NCI-H1092 (cell line): ENCODE measurements at regions not wholly inside any gene's neighbourhood (a gene's known extent, or its start where the extent isn't known, plus 50 kb on each side); places are given as distances from the start of the nearest gene placed in this dataset.
"Not testable (repeated sequence)": the region's sequence is repeated elsewhere in the genome, so short reads cannot be mapped to it uniquely, and the experiment has no call there.

ENCODE experiments used
- DNase-seq: peaks from one replicate; lab custom pipeline; 2025; lab: John Stamatoyannopoulos, UW

DNA sequence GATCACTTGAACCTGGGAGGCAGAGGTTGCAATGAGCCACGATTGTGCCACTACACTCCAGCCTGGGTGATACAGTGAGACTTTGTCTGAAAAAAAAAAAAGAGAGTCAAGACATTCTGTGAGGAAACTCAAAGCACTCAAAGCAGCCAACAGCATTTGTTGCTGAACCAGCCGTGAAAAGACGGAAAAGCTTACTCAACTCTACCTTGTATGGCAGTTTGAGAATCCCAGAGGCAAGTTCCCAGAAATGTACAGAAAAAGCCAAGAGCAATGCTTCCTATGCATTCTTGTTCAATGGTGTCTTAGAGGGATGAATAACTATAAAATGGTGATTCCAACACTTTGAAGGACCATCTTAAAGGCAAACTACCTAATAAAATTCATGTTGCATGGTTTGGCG is 170.2 kb downstream of the HSD17B3 start:
- DNase-seq, result no peak

DNA sequence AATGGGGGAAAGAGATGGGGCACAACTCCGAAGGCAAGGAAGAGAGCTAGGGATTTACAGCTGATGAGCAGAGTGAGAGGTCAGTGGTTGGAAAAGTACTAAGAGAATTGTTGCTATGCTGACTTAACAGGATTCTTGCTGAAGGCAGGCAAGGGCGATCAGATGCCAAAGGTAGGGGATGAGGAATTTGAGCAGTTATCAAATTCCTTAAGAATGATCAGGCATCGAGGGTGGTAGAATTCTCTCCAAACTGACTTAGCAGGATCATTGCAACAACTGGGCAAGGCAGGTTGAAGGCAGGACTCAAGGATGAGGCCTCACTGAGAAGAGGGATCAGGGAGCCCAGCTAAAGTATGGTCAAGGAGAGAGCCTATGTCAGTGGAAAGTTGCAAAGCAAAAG is 171.0 kb downstream of the HSD17B3 start:
- no peak for DNase-seq

DNA sequence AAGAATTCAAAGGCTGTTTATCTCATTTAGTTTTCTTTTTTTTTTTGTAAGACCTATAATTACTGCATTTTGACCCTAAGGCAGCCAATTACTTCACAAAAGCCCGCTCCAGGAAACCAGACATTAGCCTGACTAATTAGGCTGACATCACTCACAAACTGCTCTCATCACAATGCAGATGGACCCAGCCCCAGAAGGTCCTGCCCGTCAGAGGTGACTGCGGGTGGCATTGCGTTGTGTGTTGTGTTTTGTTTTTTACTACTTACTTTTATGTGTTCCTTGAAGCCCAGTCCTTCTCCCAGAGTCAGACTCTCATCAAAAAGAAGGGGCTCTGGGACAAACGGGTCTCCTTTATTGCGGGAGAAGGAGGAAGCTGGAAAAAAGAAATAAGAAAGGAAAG is 172.2 kb downstream of the HSD17B3 start:
- DNase-seq, result no peak

DNA sequence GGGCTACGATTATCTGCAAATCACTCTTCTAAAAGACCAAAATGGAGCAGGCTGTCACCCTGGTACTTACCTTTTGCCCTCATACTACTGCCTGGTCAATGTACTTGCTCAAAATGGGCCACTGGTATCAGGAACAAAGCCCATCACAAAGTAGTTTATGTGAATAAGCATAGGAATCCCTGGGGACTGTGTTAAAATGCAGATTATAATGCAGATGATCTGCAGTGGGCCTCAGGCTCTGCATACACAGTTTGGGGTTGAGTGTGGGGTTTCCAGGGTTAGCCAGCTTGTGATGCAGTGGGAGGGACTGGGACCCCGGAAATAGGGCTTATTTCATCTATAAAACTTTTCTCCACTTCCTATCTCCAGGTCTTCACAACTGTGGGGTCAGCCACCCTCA is 173.1 kb downstream of the HSD17B3 start:
- DNase-seq, result no peak

DNA sequence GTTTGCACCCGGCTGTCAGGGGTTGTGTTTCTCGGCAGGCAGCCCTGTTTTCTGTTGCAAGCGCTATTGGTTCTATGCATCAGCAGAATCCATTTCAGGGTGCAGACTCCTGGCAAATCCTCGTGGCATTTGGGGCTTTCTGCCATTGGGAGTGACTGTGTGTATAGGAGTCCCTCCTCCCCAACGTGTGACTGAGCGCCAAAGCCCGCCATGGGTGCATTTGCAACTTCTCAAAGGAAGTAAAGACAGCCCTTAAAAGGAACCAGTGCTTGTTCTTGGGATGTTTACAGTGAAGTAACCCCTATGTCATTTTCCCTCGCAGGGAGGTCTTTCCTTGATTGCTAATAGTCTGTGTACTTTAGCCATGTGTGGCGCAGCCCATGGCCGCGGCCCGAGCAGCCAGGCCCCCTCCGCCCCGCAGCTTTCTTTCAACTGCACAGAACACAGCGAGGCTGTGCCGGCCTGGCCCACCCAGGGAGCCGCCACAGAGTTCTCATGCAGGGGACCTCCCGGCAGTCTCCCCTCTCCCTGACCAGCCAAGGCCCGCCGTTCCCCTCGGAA is 175.6 kb downstream of the HSD17B3 start:
- no peak for DNase-seq

DNA sequence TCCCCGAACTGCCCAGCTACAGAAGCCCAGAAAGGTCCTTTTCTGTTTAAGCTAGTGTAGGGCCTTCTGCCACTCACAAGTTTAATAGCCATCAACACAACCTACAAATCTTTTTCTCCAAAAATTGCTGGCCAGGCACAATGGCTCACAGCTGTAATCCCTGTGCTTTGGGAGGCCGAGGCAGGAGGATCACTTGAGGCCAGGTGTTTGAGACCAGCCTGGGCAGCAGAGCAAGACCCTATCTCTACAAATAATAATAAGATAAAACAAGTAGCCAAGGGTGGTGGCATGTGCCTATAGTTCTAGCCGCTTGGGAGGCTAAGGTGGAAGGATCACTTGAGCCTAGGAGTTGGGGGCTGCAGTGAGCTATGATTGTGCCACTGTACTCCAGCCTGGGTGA is 176.4 kb downstream of the HSD17B3 start:
- DNase-seq, result no peak

DNA sequence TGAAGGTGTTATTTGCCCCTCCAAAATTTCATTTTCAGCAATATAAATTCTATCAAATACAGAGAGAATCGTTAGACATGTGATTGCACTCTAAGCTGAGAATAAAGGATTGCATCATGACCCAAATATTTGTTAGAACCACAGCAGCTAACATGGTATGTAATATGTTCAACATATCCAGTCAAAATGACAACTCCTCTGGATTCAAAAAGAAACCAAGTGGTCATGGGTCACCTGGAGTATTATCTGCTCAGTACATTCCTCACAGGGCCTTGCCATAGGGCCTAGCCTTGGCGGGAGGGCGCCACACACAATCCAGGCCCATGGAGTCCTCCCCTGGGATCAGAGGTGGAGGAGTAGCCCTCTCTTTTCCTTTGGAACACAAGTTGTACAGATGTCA is 179.2 kb downstream of the HSD17B3 start:
- DNase-seq, result no peak

DNA sequence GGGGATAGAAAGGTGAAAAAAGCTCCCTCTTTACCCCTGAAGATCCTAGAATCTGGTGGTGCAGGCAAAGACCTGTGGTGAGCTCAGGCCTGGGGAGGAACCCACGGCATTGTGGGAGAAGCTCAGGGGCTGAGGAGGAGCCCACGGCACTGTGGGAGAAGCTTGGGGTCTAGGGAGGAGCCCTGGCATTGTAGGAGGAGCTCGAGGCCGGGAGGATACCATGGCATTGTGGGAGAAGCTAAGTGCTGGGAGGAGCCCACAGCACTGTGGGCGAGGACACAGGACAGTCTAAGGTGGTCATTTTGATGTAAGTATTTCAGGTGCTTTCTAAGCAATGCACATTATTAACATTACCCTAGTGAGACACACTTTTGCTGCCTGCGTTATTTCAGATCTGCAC is 179.7 kb downstream of the HSD17B3 start:
- no peak for DNase-seq

DNA sequence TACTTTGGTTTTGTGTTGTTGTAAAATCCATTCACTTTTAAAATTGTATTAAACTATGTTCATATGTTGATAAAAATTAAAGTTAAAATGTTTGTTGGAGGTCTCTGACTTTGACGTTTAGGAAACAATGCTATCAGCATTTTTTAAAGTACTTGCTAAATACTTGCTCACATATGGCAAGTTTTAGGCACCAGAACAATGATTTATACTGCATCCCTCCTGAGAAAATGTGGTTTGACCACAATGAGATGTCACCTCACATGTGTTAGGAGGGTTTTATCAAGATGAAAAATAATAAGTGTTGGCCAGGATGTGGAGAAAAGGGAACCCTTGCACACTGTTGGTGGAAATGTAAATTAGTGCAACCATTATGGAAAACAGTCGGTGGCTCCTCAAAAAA is 180.8 kb downstream of the HSD17B3 start:
- DNase-seq, result no peak

DNA sequence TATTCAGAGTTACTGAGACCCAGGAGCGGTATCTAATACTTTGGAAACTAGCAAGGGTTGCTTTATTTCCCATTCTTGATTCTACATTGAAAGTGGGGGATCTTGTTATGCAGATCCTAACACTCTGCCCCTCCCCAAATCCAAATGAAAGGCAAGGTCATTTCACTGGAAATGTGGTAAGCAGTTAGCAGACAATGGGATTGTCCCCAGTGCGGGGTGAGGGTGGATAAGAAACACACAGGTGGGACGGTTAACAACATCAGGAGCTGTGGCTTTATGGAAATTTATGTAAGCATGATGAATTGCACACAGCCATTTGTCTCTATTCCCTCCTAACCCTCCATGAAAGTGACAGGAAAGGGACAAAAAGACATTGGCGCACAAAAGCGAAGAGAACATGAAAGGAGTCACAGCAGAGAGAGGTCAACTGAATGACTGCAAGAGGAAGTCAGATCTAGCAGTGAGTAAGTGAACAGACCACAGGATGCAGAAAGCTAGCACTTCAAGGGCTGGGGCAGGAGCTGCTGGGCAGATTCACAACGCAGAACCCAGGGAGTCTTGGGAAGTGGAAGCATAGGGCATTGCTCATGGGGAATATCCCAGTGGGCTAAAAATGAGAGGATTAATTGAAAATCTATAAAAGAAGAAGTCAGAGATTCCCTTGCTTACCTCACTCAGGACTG is 184.4 kb downstream of the HSD17B3 start:
- no peak for DNase-seq

DNA sequence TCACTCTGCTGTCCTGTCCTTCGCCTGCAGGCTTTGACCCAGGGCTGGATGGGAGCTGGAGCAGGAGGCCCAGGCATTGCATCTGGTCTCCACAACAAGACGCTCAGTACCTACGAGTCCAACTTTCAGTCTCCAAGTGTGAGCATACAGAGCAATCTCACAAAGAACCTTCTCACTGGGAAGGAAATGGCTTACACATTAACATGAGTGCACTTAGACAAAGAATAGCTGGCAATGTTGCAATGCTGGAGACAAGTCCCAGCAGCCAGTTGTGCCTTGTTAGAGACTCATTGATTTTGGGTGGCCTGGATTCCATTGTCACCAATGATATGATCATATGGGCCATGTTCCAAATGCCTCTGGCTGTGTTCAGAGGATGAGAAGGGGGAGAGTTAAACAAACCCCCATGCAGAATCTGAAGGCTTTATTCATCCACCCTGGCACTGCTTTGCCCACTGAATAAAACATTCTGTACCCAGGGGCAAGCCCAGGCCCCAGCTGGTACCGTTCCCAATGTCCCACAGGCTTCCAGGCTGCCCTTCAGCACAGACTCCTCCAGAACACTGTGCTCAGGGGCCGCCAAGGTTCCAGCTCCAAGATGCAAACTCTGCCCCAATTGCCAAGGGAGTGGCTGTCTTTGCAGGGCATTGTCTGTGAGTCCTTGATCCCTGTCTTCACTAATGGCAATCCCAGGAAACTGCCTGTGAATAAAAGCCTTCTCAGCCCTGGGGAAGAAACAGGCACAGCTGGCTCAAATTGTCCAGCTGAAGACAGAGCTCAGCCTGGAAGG is 185.5 kb downstream of the HSD17B3 start:
- DNase-seq, result no peak

DNA sequence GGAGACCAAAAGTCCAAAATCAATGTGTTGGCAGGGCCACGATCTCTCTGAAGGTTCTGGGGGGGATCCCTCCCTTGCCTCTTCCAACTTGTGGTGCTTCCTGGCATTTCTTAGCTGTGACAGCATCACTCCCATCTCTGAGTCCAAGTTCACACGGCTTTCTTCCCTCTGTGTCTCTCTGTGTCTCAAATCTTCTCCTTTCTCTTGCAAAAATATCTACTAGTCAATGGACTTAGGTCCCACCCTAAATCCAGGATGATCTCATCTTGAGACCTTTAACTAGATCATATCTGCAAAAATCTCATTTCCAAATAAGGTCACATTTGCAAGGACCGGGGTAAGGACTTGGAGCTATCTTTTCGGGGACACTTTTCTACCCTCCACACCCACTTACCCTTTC is 186.1 kb downstream of the HSD17B3 start:
- DNase-seq, result no peak

DNA sequence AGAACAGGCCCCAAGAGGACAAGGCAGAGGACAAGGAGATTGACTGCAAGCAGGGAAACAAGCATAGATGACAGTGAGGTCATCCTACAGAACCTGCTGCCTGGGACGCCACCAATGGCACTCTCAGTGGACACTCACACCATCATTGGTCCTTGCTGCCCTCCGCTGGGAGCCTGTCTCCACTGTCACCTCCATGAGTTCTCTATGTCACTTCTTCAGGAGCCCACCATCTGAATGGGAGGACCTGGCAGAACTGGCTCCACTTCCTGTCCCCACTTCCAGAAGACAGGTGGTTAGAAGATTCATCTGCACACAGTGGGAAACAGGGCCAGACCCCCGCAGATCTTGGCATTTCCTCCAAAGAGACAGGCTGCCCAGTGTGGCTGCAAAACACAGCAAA is 188.9 kb downstream of the HSD17B3 start:
- no peak for DNase-seq

DNA sequence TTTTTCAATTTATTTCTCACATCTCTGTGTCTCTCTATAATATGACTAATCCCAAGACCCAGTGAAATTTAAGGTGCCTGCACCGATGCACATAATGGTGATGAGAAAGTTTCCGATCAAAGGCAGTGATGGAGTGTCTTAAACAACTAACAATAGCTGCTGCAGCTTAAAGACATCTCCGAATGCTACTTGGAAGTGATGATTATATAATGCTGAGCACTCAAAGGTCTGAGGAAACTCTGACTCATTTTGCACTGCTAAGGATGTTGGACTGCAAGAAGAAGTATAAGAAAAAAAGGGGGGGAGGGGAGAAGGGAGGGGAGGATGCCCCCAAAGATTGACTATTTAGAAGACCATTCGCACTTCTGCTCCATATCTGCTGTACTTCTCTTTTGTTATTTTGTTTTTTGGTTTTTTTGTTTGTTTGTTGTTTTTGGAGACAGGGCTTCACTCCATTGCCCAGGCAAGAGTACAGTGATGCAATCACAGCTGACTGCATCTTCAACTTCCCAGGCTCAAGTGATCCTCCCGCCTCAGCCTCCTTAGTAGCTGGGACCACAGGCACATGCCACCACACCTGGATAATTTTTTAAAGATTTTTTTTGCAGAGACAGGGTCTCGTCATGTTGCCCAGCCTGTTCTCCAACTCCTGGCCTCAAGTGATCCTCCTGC is 192.2 kb downstream of the HSD17B3 start:
- DNase-seq, result no peak

DNA sequence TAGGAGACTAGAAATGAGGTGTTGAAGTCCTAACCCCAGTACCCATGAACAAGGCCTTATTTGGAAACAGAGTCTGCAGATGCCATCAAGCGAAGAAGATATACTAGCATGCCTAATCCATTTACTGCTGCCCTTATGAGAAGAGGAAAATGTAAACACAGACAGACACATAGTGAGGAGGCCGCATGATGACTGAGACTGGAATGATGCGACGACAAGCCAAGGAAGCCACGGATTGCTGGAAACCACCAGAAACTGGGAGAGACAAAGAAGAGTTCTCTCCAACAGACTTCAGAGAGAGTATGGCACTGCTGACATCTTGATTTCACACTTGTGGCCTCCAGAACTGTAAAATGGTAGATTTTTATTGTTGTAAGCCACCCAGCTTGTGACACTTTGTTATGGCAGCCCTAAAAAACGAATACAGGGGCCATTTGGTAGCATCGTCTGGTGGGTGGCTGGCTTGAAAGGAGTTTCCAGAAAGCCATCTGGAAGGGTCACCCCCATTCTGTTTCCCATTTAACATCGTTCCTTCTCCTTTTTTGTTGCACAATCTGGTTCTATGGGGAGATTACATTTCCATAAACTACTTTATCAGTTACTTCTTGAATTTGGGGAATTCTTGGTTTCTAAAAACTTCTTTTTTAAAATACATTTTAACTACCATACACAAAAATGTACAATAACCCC is 193.1 kb downstream of the HSD17B3 start:
- no peak for DNase-seq

DNA sequence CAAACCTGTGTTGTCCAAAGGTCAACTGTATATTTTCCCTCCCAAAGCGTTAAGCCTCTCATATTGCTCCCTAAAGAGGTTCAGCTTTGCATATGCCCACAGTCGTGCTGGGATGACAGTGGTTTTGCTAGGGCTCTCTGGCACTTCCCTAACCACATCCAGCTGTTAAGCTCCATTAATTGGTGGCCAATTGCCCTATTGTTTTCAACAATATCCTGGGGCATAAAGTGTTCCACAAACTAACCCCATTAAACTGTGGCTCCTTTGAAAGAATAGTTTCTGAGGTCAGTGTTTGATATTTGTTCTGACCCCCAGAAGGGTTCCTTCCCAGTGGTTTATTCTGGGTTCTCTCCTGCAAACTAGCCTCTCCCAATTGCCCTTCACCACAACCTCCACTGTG is 194.5 kb downstream of the HSD17B3 start:
- DNase-seq, result no peak

DNA sequence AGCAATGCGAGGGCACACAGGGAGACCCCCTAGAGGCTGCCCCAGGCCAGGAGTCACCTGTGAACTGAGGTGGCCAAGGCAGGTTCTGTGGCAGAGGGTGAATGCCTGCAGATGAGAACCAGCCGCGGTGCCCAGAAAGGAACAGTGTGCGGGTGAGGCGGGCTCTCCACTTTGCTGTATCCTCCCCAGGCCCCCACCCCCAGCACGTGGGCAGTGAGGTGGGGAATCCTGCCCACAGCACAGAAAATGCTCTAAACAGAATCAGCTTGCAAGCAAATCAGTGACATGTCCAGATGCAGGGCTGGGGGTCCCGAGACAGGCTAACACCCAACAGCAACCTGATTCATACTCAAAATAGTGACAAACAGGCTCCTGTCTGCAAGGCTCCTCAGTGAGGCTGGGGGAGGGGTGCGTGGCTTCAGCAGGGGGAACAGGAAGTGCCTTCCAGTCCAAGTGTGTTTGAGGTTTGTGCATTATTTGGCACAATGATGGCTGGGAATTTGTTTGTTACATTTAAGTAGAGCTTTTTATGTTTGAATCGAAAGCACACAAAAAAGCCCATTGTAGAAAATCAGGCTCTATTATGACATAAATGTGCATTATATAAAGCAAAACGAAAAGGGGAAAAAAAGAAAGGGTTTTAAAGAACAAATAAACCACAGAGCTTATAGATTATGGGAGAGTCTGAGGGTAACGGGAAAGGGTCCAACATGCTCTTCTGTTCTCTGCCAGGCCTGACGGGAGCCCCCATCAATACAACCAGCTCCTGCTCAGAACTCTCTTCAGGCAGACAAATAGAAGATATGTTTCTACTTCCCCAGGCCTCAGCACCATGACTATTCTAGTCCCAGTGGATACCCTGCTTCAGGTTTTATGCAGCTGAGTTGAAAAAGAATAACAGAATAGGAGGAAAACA is 201.3 kb downstream of the HSD17B3 start:
- peak; percentile 58 for DNase-seq

DNA sequence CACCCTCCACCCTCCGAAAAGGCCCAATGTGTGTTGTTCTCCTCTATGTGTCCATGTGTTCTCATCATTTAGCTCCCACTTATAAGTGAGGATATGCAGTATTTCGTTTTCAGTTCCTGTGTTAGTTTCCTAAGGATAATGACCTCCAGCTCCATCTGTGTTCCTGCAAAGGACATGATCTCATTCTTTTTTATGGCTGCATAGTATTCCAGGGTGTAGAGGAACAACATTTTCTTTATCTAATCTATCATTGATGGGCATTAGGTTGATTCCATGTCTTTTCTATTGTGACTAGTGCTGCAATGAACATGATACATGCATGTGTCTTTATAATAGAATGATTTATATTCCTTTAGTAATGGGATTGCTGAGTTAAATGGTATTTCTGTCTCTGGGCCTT is 211.3 kb downstream of the HSD17B3 start:
- not testable (repeated sequence) for DNase-seq

DNA sequence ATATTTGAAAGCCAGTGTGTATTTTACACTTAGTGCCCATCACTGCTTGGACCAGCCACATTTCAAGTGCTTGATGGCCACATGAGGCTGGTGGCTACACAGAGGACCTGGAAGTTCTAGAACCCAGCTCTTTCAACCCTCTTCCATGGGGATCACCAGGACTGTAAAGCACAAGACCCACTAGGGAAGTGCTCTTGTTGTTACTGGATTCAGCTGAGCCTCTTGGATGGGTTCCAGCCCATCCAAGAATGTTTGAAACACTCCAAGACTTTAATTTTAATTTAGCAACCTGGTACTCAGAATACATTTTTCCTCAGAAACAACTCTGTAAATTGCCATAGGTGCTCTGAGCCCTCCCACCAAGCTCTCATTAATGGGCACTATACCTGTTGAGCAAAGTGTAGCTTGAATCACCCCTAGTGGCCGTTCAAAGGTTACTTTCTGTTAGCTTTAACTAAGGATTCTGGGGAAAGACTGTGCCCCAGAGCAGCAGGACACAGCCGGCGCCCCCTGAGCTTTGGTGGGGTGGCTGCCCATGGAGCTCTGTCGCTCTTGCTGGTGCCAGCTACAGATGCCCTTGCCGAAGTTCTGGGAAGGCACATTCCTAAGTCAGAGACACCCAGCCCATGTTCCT is 212.4 kb downstream of the HSD17B3 start:
- DNase-seq, result no peak

DNA sequence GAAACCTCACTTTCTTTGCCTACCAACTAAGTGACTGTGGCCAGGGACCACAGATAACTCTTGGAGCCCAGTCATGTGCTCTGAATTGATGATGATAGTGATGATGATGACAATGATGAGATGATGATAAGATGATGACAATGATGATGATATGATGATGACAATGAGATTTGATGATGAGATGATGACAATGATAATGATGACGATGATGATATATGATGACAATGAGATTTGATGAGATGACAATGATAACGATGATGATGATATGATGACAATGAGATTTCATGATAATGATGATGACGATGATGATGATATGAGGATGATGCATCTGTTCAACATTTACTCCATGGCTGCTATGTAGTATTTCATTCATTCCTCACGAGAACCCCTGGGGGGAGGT is 213.0 kb downstream of the ERCC6L2 start:
- DNase-seq, result no peak
